ENCODE measurements at regions not wholly inside any gene's neighbourhood (a gene's known extent, or its start where the extent isn't known, plus 50 kb on each side); places are given as distances from the start of the nearest gene placed in this dataset.

GRCh38 chr13:81051873-81052272, 710.9 kb upstream of the SPRY2 start:
- Histone ChIP-seq H3K4me1 (ENCODE audit: insufficient read depth, low read length, poor library complexity, severe bottlenecking) (no peaks in the 10 kb centered on the region), H3K27ac (ENCODE audit: low read depth, low read length, poor library complexity, severe bottlenecking) (no peak overlapping the region), H4K20me1 (ENCODE audit: insufficient read depth, low read length) (no peaks in the 10 kb centered on the region), H3K79me2 (ENCODE audit: insufficient read depth, low read depth, low read length) (no peaks in the 10 kb centered on the region), H3K4me2 (ENCODE audit: low read length) (no peak overlapping the region), H3K9me3 (ENCODE audit: low read length) (no peaks in the 10 kb centered on the region), H3K4me3 (ENCODE audit: low read depth, low read length, poor library complexity, severe bottlenecking) (no peak overlapping the region), H3K9me2 (ENCODE audit: insufficient read depth, low read length) (no peaks in the 10 kb centered on the region), H2AFZ (ENCODE audit: low read length) (no peak overlapping the region), H3K36me3 (ENCODE audit: insufficient read depth, low read length) (no peaks in the 10 kb centered on the region)
- no TSS peak for BruUV-seq (replicated peaks)
- no peak for DNase-seq (ENCODE audit: low spot score)
- POLR2A ChIA-PET: no interaction called here
- intact Hi-C loops (cut with micrococcal nuclease; ENCODE audit: unreplicated experiment): no loop called here
- CTCF ChIA-PET (ENCODE audit: unreplicated experiment): no interaction called here
- no peak for TF ChIP-seq EZH2phosphoT487 (IDR thresholded peaks at IDR 0.05; ENCODE audit: borderline replicate concordance, low read depth, low read length)
- no peak for TF ChIP-seq CTCF (conservative IDR thresholded peaks at IDR 0.05; ENCODE audit: low read length)

GRCh38 chr13:81048026-81048461, 707.1 kb upstream of the SPRY2 start:
- CTCF ChIA-PET (ENCODE audit: unreplicated experiment): no interaction called here
- Histone ChIP-seq H3K4me3 (ENCODE audit: low read depth, low read length, poor library complexity, severe bottlenecking) (no peak overlapping the region), H2AFZ (ENCODE audit: low read length) (no peak overlapping the region), H3K4me2 (ENCODE audit: low read length) (no peak overlapping the region), H4K20me1 (ENCODE audit: insufficient read depth, low read length) (no peaks in the 10 kb centered on the region), H3K27ac (ENCODE audit: low read depth, low read length, poor library complexity, severe bottlenecking) (no peak overlapping the region), H3K4me1 (ENCODE audit: insufficient read depth, low read length, poor library complexity, severe bottlenecking) (no peaks in the 10 kb centered on the region), H3K9me2 (ENCODE audit: insufficient read depth, low read length) (no peaks in the 10 kb centered on the region), H3K9me3 (ENCODE audit: low read length) (no peaks in the 10 kb centered on the region), H3K79me2 (ENCODE audit: insufficient read depth, low read depth, low read length) (no peaks in the 10 kb centered on the region), H3K36me3 (ENCODE audit: insufficient read depth, low read length) (no peaks in the 10 kb centered on the region)
- no peak for DNase-seq (ENCODE audit: low spot score)
- intact Hi-C loops (cut with micrococcal nuclease; ENCODE audit: unreplicated experiment): no loop called here
- no TSS peak for BruUV-seq (replicated peaks)
- POLR2A ChIA-PET: no interaction called here
- TF ChIP-seq EZH2phosphoT487 (IDR thresholded peaks at IDR 0.05; ENCODE audit: borderline replicate concordance, low read depth, low read length) (no peak), CTCF (conservative IDR thresholded peaks at IDR 0.05; ENCODE audit: low read length) (no peak)

GRCh38 chr13:81041761-81042160, 700.8 kb upstream of the SPRY2 start:
- Histone ChIP-seq H4K20me1 (ENCODE audit: insufficient read depth, low read length) (no peaks in the 10 kb centered on the region), H3K79me2 (ENCODE audit: insufficient read depth, low read depth, low read length) (no peaks in the 10 kb centered on the region), H2AFZ (ENCODE audit: low read length) (no peak overlapping the region), H3K4me1 (ENCODE audit: insufficient read depth, low read length, poor library complexity, severe bottlenecking) (no peaks in the 10 kb centered on the region), H3K9me2 (ENCODE audit: insufficient read depth, low read length) (no peaks in the 10 kb centered on the region), H3K36me3 (ENCODE audit: insufficient read depth, low read length) (no peaks in the 10 kb centered on the region), H3K9me3 (ENCODE audit: low read length) (no peaks in the 10 kb centered on the region), H3K4me2 (ENCODE audit: low read length) (no peak overlapping the region), H3K4me3 (ENCODE audit: low read depth, low read length, poor library complexity, severe bottlenecking) (no peak overlapping the region), H3K27ac (ENCODE audit: low read depth, low read length, poor library complexity, severe bottlenecking) (no peak overlapping the region)
- intact Hi-C loops (cut with micrococcal nuclease; ENCODE audit: unreplicated experiment): no loop called here
- DNase-seq (ENCODE audit: low spot score): no peak
- TF ChIP-seq CTCF (conservative IDR thresholded peaks at IDR 0.05; ENCODE audit: low read length) (no peak), EZH2phosphoT487 (IDR thresholded peaks at IDR 0.05; ENCODE audit: borderline replicate concordance, low read depth, low read length) (no peak)
- POLR2A ChIA-PET: no interaction called here
- no TSS peak for BruUV-seq (replicated peaks)
- CTCF ChIA-PET (ENCODE audit: unreplicated experiment): no interaction called here
